B cell (primary cell): ENCODE measurements at regions not wholly inside any gene's neighbourhood (a gene's known extent, or its start where the extent isn't known, plus 50 kb on each side); places are given as distances from the start of the nearest gene placed in this dataset.

Source experiments
- ATAC-seq: fragments of 200-7000 bp; cut with Tn5 transposase; one replicate; pipeline ENCODE4 v1.10.0; 2021; ENCODE audit warnings: low read depth, mild to moderate bottlenecking, moderate number of reproducible peaks, moderate library complexity
- CTCF ChIA-PET: fragments of 350-600 bp; sonication (Branson Sonifier 250); formaldehyde crosslinking; loops from one replicate; lab custom pipeline; 2021; ENCODE audit warnings: antibody characterized with exemption, inconsistent platforms; lab: Charles Lee
- POLR2A ChIA-PET: fragments of 350-600 bp; sonication (Branson Sonifier 250); formaldehyde crosslinking; loops from one replicate; lab custom pipeline; 2021; ENCODE audit warnings: antibody characterized with exemption; lab: Charles Lee
- DNase-seq: peaks from one replicate; pipeline ENCODE4 v3.0.0; 2013
- H2AFZ ChIP-seq: 2 replicates; pipeline ENCODE4 v1.6.1; 2012; ENCODE audit warnings: mild to moderate bottlenecking, low read depth, low read length; ENCODE audit not compliant: insufficient read depth, poor library complexity, severe bottlenecking
- H3K27ac ChIP-seq, 2 donors: 1 replicate in 1 of 2; 2 replicates in 1 of 2; pipeline ENCODE4 v1.5.1; 2012 to 2013; ENCODE audit warnings: low read length in 2 of 2, mild to moderate bottlenecking in 2 of 2, moderate library complexity in 1 of 2
- H3K27me3 ChIP-seq, 4 experiments: fragments of 200-600 bp in 1 of 4; sonication (generic) in 1 of 4; replicated peaks in 1 of 4; 1 replicate in 2 of 4; 2 replicates in 2 of 4; pipeline versions ENCODE4 v1.6.1 to v1.7.0; 2013 to 2016; ENCODE audit warnings: low read length in 3 of 4, mild to moderate bottlenecking in 2 of 4, mixed read lengths in 1 of 4, moderate library complexity in 1 of 4; ENCODE audit not compliant: insufficient read depth in 4 of 4, control insufficient read depth in 3 of 4; ENCODE audit errors: control extremely low read depth in 1 of 4
- H3K36me3 ChIP-seq, 2 experiments: replicated peaks in 1 of 2; 1 replicate in 1 of 2; 2 replicates in 1 of 2; pipeline versions ENCODE4 v1.6.1 to v1.7.1; 2013; ENCODE audit warnings: low read length in 1 of 2; ENCODE audit not compliant: insufficient read depth in 2 of 2, control insufficient read depth in 1 of 2; ENCODE audit errors: control extremely low read depth in 1 of 2, extremely low read depth in 1 of 2
- H3K4me1 ChIP-seq, 2 donors: fragments of 200-600 bp in 1 of 2; sonication (generic) in 1 of 2; 1 replicate in 1 of 2; 2 replicates in 1 of 2; pipeline versions ENCODE4 v1.5.1 to v1.6.1; 2013 to 2017; ENCODE audit warnings: low read length in 2 of 2; ENCODE audit not compliant: control insufficient read depth in 2 of 2, insufficient read depth in 2 of 2
- H3K4me2 ChIP-seq: replicated peaks from 2 replicates; pipeline ENCODE3; 2012; ENCODE audit warnings: mild to moderate bottlenecking, low read depth, low read length; ENCODE audit not compliant: poor library complexity, severe bottlenecking
- H3K4me3 ChIP-seq, 5 experiments: fragments of 200-600 bp in 1 of 5; sonication (generic) in 1 of 5; 1 replicate in 3 of 5; 2 replicates in 2 of 5; pipeline versions ENCODE4 v1.5.1 to v1.7.0; 2011 to 2016; ENCODE audit warnings: low read length in 4 of 5, mild to moderate bottlenecking in 4 of 5, low read depth in 2 of 5, control low read depth in 1 of 5, moderate library complexity in 1 of 5; ENCODE audit not compliant: insufficient read depth in 1 of 5; ENCODE audit errors: control extremely low read depth in 1 of 5, extremely low read depth in 1 of 5
- H3K79me2 ChIP-seq: fragments of 200-600 bp; sonication (generic); one replicate; pipeline ENCODE4 v1.6.0; 2016; ENCODE audit warnings: low read length; ENCODE audit not compliant: control insufficient read depth, insufficient read depth
- H3K9ac ChIP-seq: fragments of 200-600 bp; sonication (generic); 2 replicates; pipeline ENCODE4 v1.6.1; 2017; ENCODE audit warnings: mild to moderate bottlenecking, low read length, moderate library complexity
- H3K9me3 ChIP-seq, 3 donors: one replicate each; pipeline versions ENCODE4 v1.6.1 to v1.7.1; 2013; ENCODE audit warnings: low read length in 2 of 3; ENCODE audit not compliant: control insufficient read depth in 2 of 3, insufficient read depth in 1 of 3; ENCODE audit errors: control extremely low read depth in 1 of 3
- H4K20me1 ChIP-seq: 2 replicates; pipeline ENCODE4 v1.6.0; 2012; ENCODE audit warnings: mild to moderate bottlenecking, low read length; ENCODE audit not compliant: insufficient read depth, control insufficient read depth, poor library complexity, severe bottlenecking
- H3K27ac Mint-ChIP-seq: one replicate; pipeline ENCODE4 v1.8.0; 2021; ENCODE audit warnings: mixed read lengths
- H3K27me3 Mint-ChIP-seq: one replicate; pipeline ENCODE4 v1.8.0; 2021; ENCODE audit warnings: mixed read lengths
- H3K4me1 Mint-ChIP-seq: one replicate; pipeline ENCODE4 v1.8.0; 2021; ENCODE audit warnings: mixed read lengths
- H3K4me3 Mint-ChIP-seq: one replicate; pipeline ENCODE4 v1.8.0; 2021; ENCODE audit warnings: mixed read lengths
- H3K9me3 Mint-ChIP-seq: one replicate; pipeline ENCODE4 v1.8.0; 2022; ENCODE audit warnings: mixed read lengths; ENCODE audit not compliant: insufficient read depth
- EZH2 ChIP-seq: IDR thresholded peaks from 2 replicates; pipeline ENCODE4 v1.6.1; 2012; ENCODE audit warnings: borderline replicate concordance, low read depth, mild to moderate bottlenecking, moderate library complexity, low read length; ENCODE audit not compliant: insufficient read depth, poor library complexity, severe bottlenecking
- WGBS: methylation state at CpG from one replicate; pipeline ENCODE4 v1.1.5; 2013; ENCODE audit warnings: missing lambda C conversion rate; ENCODE audit not compliant: insufficient coverage; 5-methylcytosine and 5-hydroxymethylcytosine counted together
- intact Hi-C: fragments of 100-400 bp; cut with micrococcal nuclease; formaldehyde crosslinking; loops from one replicate; pipeline ENCODE4 v1.10.0; 2022
- TF ChIP-seq, protein P1 (sequence below): fragments of 200-600 bp; IDR thresholded peaks from one replicate; pipeline ENCODE4 v1.8.0; 2022; ENCODE audit warnings: antibody characterized with exemption, mild to moderate bottlenecking

DNA sequence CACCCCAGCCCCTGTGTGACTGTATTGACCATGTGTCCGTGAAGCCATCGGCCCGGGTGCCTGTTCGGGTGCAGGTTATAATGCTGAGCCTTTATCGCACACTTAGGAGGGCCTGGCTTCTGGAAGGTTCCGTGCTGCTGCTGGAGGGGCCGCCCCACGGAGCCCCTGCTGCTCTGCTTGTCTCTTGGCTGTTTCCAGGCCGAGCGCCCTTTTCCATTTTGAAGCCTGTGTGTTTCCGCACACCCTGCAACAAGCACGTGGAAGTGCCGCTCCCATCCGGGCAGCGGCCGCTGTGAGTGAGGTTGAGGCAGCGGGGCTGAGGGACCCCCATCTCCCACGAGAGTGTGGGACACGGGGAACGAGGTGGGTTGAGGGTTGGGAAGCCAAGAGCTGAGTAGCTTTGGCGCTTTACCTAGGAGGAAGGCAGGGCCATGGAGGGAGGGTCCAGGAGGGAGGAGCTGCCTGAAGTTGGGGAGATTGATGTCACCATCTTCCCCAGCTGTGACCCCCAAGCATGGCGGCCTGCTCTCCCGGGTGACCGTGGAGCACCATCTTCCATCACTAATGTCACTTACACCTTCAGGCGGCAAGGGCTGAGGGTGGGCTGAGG is 200.1 kb upstream of the GSE1 start:
- Histone ChIP-seq H3K4me1 (peaks cover 0 to 5% of the 10 kb centered on the region in 2 donors), H4K20me1 (no peaks in the 10 kb centered on the region), H3K36me3 (no peaks in the 10 kb centered on the region), H2AFZ (no peak overlapping the region), H3K4me2 (no peak overlapping the region), H3K27me3 (no peaks in the 10 kb centered on the region), H3K4me3 (no peak overlapping the region), H3K79me2 (no peaks in the 10 kb centered on the region), H3K9me3 (peaks cover 0 to 15% (median 4%) of the 10 kb centered on the region in 3 donors), H3K9ac (no peak overlapping the region), H3K27ac (no peak overlapping the region)
- intact Hi-C loops: no loop called here
- Mint-ChIP-seq H3K9me3 (peaks cover 4% of the 10 kb centered on the region), H3K27ac (no peak overlapping the region), H3K4me1 (no peaks in the 10 kb centered on the region), H3K27me3 (no peaks in the 10 kb centered on the region), H3K4me3 (no peak overlapping the region)
- no peak for TF ChIP-seq EZH2
- TF ChIP-seq, protein P1, sequence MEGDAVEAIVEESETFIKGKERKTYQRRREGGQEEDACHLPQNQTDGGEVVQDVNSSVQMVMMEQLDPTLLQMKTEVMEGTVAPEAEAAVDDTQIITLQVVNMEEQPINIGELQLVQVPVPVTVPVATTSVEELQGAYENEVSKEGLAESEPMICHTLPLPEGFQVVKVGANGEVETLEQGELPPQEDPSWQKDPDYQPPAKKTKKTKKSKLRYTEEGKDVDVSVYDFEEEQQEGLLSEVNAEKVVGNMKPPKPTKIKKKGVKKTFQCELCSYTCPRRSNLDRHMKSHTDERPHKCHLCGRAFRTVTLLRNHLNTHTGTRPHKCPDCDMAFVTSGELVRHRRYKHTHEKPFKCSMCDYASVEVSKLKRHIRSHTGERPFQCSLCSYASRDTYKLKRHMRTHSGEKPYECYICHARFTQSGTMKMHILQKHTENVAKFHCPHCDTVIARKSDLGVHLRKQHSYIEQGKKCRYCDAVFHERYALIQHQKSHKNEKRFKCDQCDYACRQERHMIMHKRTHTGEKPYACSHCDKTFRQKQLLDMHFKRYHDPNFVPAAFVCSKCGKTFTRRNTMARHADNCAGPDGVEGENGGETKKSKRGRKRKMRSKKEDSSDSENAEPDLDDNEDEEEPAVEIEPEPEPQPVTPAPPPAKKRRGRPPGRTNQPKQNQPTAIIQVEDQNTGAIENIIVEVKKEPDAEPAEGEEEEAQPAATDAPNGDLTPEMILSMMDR: no peak
- DNase-seq (no peak), ATAC-seq (no peak)
- ChIA-PET CTCF (no interaction called here), POLR2A (no interaction called here)
- 88% methylated on average over 23 of the region's 25 CpGs for WGBS

DNA sequence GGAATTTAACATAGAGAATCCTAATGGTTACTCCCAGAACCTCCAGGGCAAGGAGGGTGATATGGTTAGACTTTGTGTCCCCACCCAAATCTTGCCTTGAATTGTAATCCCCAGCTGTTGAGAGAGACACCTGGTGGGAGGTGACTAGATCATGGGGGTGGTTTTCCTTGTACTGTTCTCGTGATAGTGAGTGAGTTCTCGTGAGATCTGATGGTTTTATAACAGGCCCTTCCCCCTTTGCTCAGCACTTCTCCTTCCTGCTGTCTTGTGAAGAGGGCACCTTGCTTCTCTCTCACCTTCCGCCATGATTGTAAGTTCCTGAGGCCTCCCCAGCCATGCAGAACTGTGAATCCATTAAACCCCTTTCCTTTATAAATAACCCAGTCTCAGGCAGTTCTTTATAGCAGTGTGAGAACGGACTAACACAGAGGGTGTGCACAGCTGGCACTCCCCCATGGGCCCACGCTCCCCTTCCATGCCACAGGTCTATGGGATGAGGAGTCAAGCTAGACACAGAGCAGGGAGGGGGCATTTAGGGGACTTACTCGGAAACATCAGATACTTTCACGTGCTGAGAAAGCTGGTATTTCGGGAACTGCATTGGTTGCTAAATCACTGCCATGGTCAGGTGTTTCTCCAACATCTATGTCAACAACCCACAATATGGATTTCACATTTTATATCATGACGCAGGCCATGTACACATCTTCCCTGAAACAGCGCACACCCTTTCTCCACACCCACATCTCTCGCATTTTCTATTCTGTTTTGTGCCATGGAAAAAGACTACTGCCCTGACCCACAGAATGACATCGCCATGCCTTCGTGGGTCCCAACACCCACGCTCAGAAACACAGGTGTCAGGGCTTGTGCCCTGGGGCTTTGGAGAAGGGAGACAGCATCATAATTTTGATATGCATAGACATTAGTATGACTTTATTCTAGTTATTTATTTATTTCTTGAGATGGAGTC is 199.1 kb upstream of the GSE1 start:
- no peak overlapping the region for H3K4me3 Mint-ChIP-seq
- Histone ChIP-seq H3K27me3 (no peaks in the 10 kb centered on the region), H3K4me2 (no peak overlapping the region), H3K9ac (no peak overlapping the region), H3K27ac (no peak overlapping the region), H3K79me2 (no peaks in the 10 kb centered on the region), H4K20me1 (no peaks in the 10 kb centered on the region), H3K9me3 (peaks cover 0 to 15% (median 4%) of the 10 kb centered on the region in 3 donors), H3K4me1 (peaks cover 0 to 5% of the 10 kb centered on the region in 2 donors), H3K36me3 (no peaks in the 10 kb centered on the region), H2AFZ (no peak overlapping the region), H3K4me3 (no peak overlapping the region)
- intact Hi-C loops: no loop called here
- ATAC-seq: no peak
- 96% methylated on average over 5 of the region's 14 CpGs for WGBS
- no peak overlapping the region for H3K27ac Mint-ChIP-seq
- peaks cover 7% of the 10 kb centered on the region for H3K27me3 Mint-ChIP-seq
- H3K9me3 Mint-ChIP-seq: peaks cover 4% of the 10 kb centered on the region
- no peak for DNase-seq
- no peaks in the 10 kb centered on the region for H3K4me1 Mint-ChIP-seq
- ChIA-PET CTCF (interaction anchor here (1.3 kb wide), 1 partner anchor 82 kb away, joined by 3 read pairs; no protein-coding TSS in a partner anchor), POLR2A (no interaction called here)
- TF ChIP-seq EZH2: no peak
- TF ChIP-seq, protein P1: no peak
